K562 (cell line): ENCODE measurements at regions not wholly inside any gene's neighbourhood (a gene's known extent, or its start where the extent isn't known, plus 50 kb on each side); places are given as distances from the start of the nearest gene placed in this dataset.

Experiments
- CBX8 ChIP-seq: fragments of 200-600 bp; sonication (generic); IDR thresholded peaks from 2 replicates; pipeline ENCODE4 v1.6.1; 2012; ENCODE audit warnings: borderline replicate concordance, mixed run types, low read depth, mild to moderate bottlenecking, moderate library complexity, mixed read lengths, low read length, control low read depth, inconsistent platforms; ENCODE audit not compliant: poor library complexity, severe bottlenecking; ENCODE audit errors: extremely low read depth
- PHF21A ChIP-seq: fragments of 450-650 bp; IDR thresholded peaks from 2 replicates; pipeline ENCODE4 v1.6.1; 2017; ENCODE audit warnings: low read depth, borderline replicate concordance
- ZNF274 ChIP-seq: IDR thresholded peaks from 2 replicates; pipeline ENCODE4 v1.6.1; 2011; ENCODE audit warnings: low read depth, mild to moderate bottlenecking, low read length, moderate library complexity, borderline replicate concordance

- no peak for TF ChIP-seq PHF21A
- TF ChIP-seq CBX8, result no peak
- no peak for TF ChIP-seq ZNF274
Observed at GRCh38 chr20:48532028-48532427, 295.8 kb downstream of the PREX1 start.
